GM19099 (cell line): ENCODE measurements at regions not wholly inside any gene's neighbourhood (a gene's known extent, or its start where the extent isn't known, plus 50 kb on each side); places are given as distances from the start of the nearest gene placed in this dataset.

Experiments used
- POLR2A ChIP-seq: IDR thresholded peaks from 3 replicates; pipeline ENCODE4 v1.6.1; 2011; ENCODE audit warnings: low read depth; ENCODE audit not compliant: insufficient read length; ENCODE audit errors: extremely low read depth

GRCh38 chr10:78807504-78808203, 261.1 kb upstream of the ZMIZ1 start:
- no peak for TF ChIP-seq POLR2A

DNA sequence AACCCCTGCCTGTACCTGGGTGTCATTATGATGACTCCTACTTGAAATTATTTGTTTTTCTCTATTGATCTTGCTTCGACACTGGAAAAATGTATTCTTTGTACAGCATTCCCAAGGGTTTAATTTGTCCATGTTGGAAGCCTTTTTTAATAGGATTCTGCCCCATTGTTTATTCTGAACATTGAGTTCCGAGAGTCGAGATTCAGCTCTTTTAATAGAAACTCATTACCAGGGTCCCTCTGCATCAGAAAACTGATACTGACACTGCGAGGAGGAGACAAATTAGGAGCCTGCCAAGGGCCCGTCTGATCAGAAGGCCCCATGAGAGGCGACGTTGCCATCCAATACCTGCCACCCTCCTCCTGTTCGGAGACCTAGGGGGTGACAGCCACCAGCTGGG, 260.5 kb upstream of the ZMIZ1 start:
- TF ChIP-seq POLR2A, result no peak

GRCh38 chr10:78808736-78809367, 259.9 kb upstream of the ZMIZ1 start:
- no peak for TF ChIP-seq POLR2A

DNA sequence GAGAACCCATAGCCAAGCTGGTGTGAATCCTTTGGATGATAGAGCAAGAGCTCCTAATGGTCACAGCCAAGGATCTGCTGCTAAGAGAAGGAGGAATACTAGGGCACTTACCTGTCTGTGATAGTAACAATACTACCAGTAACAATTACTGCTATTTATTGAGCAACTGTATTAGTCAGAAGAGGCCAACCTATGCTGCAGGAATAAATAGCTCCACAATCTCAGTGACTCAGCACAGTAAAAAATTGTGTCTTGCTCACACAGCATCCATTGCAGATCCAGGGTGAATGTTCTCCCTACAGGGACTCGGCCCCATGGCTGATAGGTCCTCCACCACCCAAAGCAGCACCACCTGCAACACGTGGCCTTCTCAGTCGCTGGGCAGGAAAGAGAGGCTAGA, 257.6 kb upstream of the ZMIZ1 start:
- TF ChIP-seq POLR2A, result no peak

DNA sequence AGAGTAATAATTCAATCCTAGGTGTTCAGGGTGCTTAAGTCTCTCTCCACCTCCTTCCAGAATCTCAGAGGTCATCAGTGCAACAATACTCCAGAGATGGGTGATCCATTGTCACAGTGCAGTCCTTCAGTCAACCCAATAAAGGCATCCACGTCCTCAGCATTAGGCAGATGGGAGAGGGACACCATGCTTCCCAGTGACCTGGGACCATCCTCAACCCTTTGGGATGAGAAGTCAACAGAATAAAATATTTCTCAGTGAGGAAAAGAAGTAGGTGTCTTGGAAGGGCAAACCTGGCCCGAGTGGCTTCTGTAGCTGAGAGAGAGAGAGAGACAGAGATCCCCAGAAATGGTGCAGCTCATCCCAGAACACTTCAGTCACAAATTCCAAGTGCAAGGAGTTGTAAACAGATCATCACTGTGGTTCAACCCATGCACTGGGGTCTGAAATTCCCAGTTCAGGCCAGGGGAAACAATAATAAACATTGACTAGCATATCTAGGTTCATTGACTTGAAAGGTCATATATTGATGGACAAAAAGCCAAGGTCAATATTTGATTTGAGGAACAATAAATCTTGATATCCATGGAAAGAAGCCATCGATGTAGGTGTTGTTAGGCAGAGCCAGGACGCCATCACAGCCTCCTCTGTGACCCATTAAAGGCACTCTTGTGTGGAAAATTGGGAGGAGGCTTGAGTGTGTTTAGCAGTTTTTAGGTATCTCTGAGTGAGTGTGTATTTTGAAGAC, 256.0 kb upstream of the ZMIZ1 start:
- TF ChIP-seq POLR2A, result no peak

DNA sequence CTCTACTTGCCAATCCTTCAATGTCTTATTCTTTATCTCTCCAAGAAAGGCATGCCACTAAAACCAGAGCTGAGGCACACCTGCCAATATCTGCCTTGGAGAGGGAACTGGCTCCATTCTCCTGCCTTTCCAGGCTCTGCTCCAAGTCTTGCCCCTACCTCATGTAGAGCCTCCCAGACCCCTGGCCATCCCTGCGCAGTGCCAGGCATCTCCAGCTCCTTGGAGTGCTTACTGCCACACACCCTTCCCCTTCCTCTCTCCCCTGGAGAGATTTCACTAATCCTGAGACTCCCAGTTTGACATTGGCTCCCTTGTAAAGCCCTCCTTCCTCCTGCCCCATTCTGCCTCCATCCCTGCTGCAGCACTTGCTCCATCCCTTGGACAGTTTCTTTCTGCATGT, 255.2 kb upstream of the ZMIZ1 start:
- no peak for TF ChIP-seq POLR2A

DNA sequence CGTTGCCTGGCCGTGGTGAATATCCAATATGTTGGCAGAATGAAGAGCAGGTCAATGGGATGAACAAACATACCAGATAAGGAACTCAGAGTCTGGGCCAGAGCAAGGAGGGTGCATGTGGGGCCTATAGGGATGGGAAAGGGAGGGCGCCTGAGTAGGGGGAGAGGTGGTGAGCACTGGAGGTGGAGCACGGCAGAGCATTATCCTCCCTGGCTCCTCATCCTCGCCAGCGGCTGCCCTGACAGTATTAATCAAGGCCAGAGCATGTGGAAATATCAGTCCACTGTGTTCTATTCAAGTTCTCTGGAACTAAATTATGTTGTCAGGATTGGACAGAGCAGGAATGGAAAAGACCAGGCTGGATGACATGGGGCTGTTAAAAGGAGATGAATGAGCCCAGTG, 254.8 kb upstream of the ZMIZ1 start:
- TF ChIP-seq POLR2A, result no peak

GRCh38 chr10:78814407-78814806, 254.4 kb upstream of the ZMIZ1 start:
- TF ChIP-seq POLR2A, result no peak

DNA sequence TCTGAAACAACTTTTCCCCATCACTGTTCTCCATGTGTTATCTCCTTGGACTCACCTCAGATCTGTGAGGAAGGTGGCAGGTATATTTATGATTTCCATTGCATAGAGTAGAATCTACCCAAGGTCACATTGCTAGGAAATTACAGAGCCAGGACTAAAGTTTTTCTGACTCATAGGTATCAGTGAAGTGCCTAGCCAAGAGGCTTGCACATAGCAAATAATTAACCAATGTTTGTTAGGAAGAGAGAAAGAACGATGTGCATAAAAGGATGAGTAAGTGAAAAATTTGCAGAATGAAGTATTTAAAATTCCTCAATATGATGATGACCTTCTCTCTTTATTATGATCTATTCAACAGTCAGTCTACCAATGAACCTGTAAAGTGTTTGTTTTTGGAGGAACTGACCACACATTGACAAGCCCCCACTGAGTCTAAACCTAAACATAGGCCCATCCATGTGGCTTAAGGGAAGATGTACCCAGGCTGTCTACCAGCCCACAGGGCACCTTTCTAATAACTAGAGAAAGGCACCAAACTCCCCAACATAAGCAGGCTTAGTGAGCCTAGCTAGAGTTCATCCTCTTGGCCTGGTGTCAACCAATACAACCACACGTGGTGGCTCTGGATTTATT, 252.9 kb upstream of the ZMIZ1 start:
- no peak for TF ChIP-seq POLR2A

- no peak for TF ChIP-seq POLR2A
These were observed 251.4 kb upstream of the ZMIZ1 start for GRCh38 chr10:78817361-78817760.

DNA sequence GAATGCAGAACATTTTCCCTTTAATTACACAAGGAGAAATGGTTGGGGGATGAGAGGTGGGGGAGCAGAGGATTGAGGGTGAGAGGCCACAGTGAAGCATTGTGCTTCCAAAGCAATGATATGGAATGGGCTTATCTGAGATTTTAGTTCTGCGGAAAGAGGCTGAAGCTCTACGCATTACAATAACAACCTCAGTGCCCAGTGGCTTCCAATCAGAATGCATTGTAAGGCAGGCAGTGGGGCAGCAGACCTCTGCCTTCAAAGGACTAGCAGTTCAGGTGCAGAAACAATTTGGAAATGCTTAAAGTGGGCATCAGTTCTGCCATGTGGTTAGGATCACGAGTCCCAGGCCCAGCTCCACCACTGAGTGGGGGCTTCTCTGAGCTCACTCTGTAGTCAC, 251.0 kb upstream of the ZMIZ1 start:
- TF ChIP-seq POLR2A, result no peak

DNA sequence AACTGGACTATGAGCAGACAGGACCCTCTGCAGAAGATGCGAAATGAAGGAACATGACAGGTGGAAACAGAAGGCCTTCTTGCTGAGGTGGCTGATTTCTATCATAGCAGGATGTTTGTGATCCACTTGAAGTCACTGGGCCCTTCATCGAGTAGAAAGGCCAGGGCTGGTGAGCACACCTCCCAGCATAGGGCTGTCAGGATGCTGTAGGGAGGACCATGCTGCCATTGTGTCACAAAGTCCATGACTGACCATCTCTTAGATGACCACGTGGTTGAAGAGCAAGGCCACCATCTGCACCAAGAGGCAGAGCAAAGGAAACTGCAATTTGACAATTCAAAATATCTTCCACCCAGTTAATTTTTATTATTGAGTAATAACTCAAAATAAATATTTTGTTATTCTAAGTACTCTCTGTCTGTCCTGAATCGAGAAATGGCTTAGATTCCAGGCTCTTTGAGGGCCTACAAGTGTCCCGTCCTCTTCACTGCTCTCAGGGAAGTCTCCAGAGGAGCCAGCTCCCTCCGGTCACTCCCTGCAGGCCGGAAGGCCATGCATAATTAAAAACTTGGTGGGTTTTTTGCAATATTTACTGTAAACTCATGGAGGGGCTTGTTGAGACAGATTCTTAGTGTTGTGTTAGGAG, 249.3 kb upstream of the ZMIZ1 start:
- TF ChIP-seq POLR2A, result no peak

DNA sequence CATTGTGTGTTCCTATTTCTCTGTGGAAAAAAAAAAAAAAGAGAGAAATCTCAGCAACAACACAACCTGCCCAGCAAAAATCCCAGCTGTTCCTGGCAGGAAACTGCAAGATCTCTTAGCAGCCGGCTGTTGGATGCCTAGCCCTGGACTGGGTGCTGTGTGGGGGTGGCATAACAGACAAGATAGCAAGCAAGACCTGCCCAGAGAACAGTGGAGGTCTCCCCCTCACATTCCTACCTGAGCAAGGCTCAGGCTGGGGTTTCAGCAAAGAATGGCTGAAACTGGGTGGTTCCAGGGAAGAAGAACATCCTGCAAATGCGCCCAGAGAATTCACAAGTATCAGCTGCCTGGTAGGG, 248.8 kb upstream of the ZMIZ1 start:
- TF ChIP-seq POLR2A, result no peak

- no peak for TF ChIP-seq POLR2A
These were observed 247.7 kb upstream of the ZMIZ1 start for GRCh38 chr10:78821052-78821451.

DNA sequence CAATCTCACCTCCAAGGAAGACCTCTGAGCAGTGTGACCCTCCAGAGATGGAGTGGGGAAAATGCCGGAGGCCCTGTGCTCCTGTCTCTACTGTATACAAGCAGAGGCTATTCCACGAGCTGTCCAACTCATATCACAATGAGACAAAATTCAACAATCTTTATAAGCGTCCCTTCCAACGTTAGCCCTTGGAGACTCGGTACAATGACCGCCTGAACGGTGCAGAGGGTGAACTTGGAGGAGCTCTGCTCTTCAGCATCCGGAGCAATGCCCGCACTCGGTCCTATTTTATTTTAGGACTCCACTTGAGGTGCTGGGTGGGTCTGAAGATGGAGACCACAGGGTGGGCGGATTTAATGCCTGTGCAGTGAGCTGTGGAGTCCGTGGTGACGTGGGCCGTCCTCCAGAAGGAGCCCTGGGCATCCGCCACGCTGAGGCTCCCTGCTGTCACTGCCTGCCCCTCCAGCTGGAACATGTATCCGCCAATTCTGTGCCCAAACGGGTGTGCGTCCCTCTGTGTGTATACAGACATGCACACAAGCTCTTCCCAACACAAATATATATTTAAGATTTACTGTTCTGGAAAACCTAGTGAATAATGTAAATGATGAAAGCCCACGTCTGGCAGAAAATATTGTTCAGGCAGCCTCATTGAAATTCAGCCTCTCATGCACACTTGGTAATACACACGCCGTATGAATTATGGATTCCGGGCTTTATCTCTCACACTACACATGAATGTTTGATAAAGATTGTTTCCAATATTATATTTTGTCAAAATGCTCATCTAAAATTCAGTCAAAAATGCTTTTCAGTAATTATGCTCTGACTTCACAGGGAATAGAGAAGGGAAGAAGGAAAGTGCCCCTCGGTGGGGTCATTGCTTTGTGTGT, 239.9 kb upstream of the ZMIZ1 start:
- no peak for TF ChIP-seq POLR2A

DNA sequence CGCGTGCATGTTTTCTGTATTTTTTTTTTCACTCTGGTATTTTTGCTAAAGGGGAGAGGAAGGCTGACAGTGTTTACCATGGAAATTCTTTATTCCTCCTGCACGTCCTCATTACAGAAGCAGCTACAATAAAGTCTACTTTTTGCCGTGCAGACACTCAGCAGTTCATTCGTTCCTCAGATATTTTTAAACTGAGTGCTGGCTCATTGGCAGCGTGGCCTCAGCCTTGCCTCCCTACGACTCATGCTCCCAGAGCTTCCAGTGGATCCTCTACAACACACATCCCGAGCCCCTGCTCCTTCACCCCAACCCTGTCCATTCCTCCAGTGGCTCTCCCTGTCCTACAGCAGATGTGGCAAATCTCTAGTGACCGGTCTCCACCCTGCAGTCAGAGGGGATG, 239.2 kb upstream of the ZMIZ1 start:
- TF ChIP-seq POLR2A, result no peak
